Panc1 (cell line): ENCODE measurements at regions not wholly inside any gene's neighbourhood (a gene's known extent, or its start where the extent isn't known, plus 50 kb on each side); places are given as distances from the start of the nearest gene placed in this dataset.

Experiments used
- ATAC-seq: fragments of 200-7000 bp; cut with Tn5 transposase; 2 replicates; pipeline ENCODE4 v1.9.1; 2020; ENCODE audit warnings: mild to moderate bottlenecking, moderate library complexity
- BruUV-seq: library from RNA; stranded (reverse); fragments of 400-500 nt; replicated peaks from 2 replicates; lab custom pipeline; 2021; lab: Mats Ljungman, UMichigan
- CTCF ChIA-PET: fragments of 300-600 bp; sonication (Branson Sonifier 250); formaldehyde crosslinking; loops from one replicate; lab custom pipeline; 2022; ENCODE audit warnings: antibody characterized with exemption; lab: Charles Lee
- POLR2A ChIA-PET: fragments of 300-600 bp; sonication (Branson Sonifier 250); formaldehyde crosslinking; loops from one replicate; lab custom pipeline; 2022; ENCODE audit warnings: antibody characterized with exemption; lab: Charles Lee
- DNase-seq: peaks from one replicate; pipeline ENCODE4 v3.0.0-alpha.2; 2010; ENCODE audit warnings: low read depth, low spot score
- H3K27ac ChIP-seq: 2 replicates; pipeline ENCODE4 v1.5.1; 2011; ENCODE audit warnings: mild to moderate bottlenecking, low read length, inconsistent platforms
- H3K27me3 ChIP-seq: fragments of 200-500 bp; sonication (Bioruptor generic); 2 replicates; pipeline ENCODE4 v1.6.0; 2014; ENCODE audit warnings: low read length, inconsistent platforms; ENCODE audit not compliant: control insufficient read depth, insufficient read depth
- H3K36me3 ChIP-seq: fragments of 200-500 bp; sonication (Bioruptor generic); 2 replicates; pipeline ENCODE4 v1.5.1; 2014; ENCODE audit warnings: inconsistent platforms, mild to moderate bottlenecking, low read length, moderate library complexity; ENCODE audit not compliant: control insufficient read depth, insufficient read depth
- H3K4me1 ChIP-seq: 2 replicates; pipeline ENCODE4 v1.5.1; 2011; ENCODE audit warnings: inconsistent platforms, mild to moderate bottlenecking, low read length, moderate library complexity; ENCODE audit not compliant: control insufficient read depth, insufficient read depth
- H3K4me3 ChIP-seq, 2 experiments: 2 replicates each; pipeline ENCODE4 v1.5.1; 2011 to 2012; ENCODE audit warnings: low read depth in 2 of 2, low read length in 2 of 2, mild to moderate bottlenecking in 2 of 2, inconsistent platforms in 1 of 2, moderate library complexity in 1 of 2
- H3K9me3 ChIP-seq: fragments of 200-500 bp; sonication (Bioruptor generic); 2 replicates; pipeline ENCODE4 v1.5.1; 2014; ENCODE audit warnings: low read depth, mild to moderate bottlenecking, inconsistent platforms, low read length, moderate library complexity; ENCODE audit not compliant: control insufficient read depth, insufficient read depth
- CTCF ChIP-seq: fragments of 450-650 bp; IDR thresholded peaks from 2 replicates; pipeline ENCODE4 v1.5.1; 2017; ENCODE audit warnings: mild to moderate bottlenecking
- POLR2AphosphoS5 ChIP-seq: IDR thresholded peaks from 2 replicates; pipeline ENCODE4 v1.6.1; 2012; ENCODE audit warnings: mild to moderate bottlenecking, low read depth, low read length, moderate library complexity
- REST ChIP-seq, 2 experiments: IDR thresholded peaks; 2 replicates each; pipeline ENCODE4 v1.6.1; 2011 to 2012; ENCODE audit warnings: low read depth in 2 of 2, control low read depth in 1 of 2, low read length in 1 of 2, mild to moderate bottlenecking in 1 of 2, moderate library complexity in 1 of 2; ENCODE audit not compliant: insufficient read depth in 1 of 2
- SIN3A ChIP-seq: IDR thresholded peaks from 2 replicates; pipeline ENCODE4 v1.6.1; 2012; ENCODE audit warnings: low read depth, mild to moderate bottlenecking, low read length, moderate library complexity, borderline replicate concordance; ENCODE audit not compliant: insufficient read depth
- TCF7L2 ChIP-seq: IDR thresholded peaks from 2 replicates; pipeline ENCODE4 v1.6.1; 2011; ENCODE audit warnings: mild to moderate bottlenecking, low read depth, low read length, inconsistent platforms
- in situ Hi-C: cut with HindIII; loops from 2 replicates; pipeline ENCODE4 v1.10.0; 2016; ENCODE audit warnings: low sequenced_read_pairs, low pct_unique_long_range_greater_than_20kb
- intact Hi-C: fragments of 100-400 bp; cut with micrococcal nuclease; formaldehyde crosslinking; loops from one replicate; pipeline ENCODE4 v1.10.0; 2022; ENCODE audit not compliant: unreplicated experiment

- Histone ChIP-seq H3K27ac (no peak overlapping the region), H3K27me3 (no peaks in the 10 kb centered on the region), H3K4me1 (no peaks in the 10 kb centered on the region), H3K9me3 (no peaks in the 10 kb centered on the region), H3K4me3 (no peak overlapping the region), H3K36me3 (no peaks in the 10 kb centered on the region)
- ATAC-seq (no peak), DNase-seq (no peak)
- POLR2A ChIA-PET, result no interaction called here
- intact Hi-C loops (no loop called here), in situ Hi-C loops (no loop called here)
- TF ChIP-seq TCF7L2, result no peak
- no peak for TF ChIP-seq CTCF
- no peak for TF ChIP-seq POLR2AphosphoS5
- no peak for TF ChIP-seq SIN3A
- TF ChIP-seq REST (IDR thresholded peaks at IDR 0.05; ENCODE audit: insufficient read depth in 1 of 2, low read depth in 2 of 2, low read length in 1 of 2), result no peak
- no TSS peak for BruUV-seq
- CTCF ChIA-PET, result interaction anchor here (0.6 kb wide), 1 partner anchor 465 kb away, joined by 3 read pairs; no protein-coding TSS in a partner anchor
Observed at GRCh38 chr1:68907491-68907890, 410.6 kb upstream of the DEPDC1 start.

- POLR2A ChIA-PET, result no interaction called here
- H3K27me3 ChIP-seq, result no peaks in the 10 kb centered on the region
- H3K36me3 ChIP-seq, result no peaks in the 10 kb centered on the region
- in situ Hi-C loops, result no loop called here
- H3K4me3 ChIP-seq, result no peak overlapping the region
- H3K4me1 ChIP-seq, result no peaks in the 10 kb centered on the region
- CTCF ChIA-PET, result no interaction called here
- no peak overlapping the region for H3K27ac ChIP-seq
- ATAC-seq, result no peak
- BruUV-seq, result no TSS peak
- intact Hi-C loops, result no loop called here
- TF ChIP-seq TCF7L2 (no peak), REST (IDR thresholded peaks at IDR 0.05; ENCODE audit: insufficient read depth in 1 of 2, low read depth in 2 of 2, low read length in 1 of 2) (no peak), SIN3A (no peak), POLR2AphosphoS5 (no peak), CTCF (no peak)
- H3K9me3 ChIP-seq, result no peaks in the 10 kb centered on the region
- DNase-seq, result no peak
Observed at GRCh38 chr1:68908316-68908715, 411.4 kb upstream of the DEPDC1 start.
